Transverse colon (tissue), 4 donors: ENCODE measurements at regions not wholly inside any gene's neighbourhood (a gene's known extent, or its start where the extent isn't known, plus 50 kb on each side); places are given as distances from the start of the nearest gene placed in this dataset.

Experiments used
- DNase-seq: peaks from one replicate; pipeline ENCODE4 v3.0.0-alpha.2; 2019
- H3K27ac ChIP-seq, 4 donors: fragments of 200-600 bp; sonication (generic); 2 replicates each; pipeline ENCODE4 v1.5.1; 2016 to 2018; ENCODE audit warnings: inconsistent platforms in 4 of 4
- H3K27me3 ChIP-seq: fragments of 200-600 bp; sonication (generic); 2 replicates; pipeline ENCODE4 v1.5.1; 2017; ENCODE audit warnings: inconsistent platforms
- H3K36me3 ChIP-seq, 4 donors: fragments of 200-600 bp; sonication (generic); 2 replicates each; pipeline ENCODE4 v1.5.1; 2017 to 2019; ENCODE audit warnings: inconsistent platforms in 4 of 4
- H3K4me1 ChIP-seq, 4 donors: fragments of 200-600 bp; sonication (generic); 2 replicates each; pipeline ENCODE4 v1.5.1; 2017 to 2020; ENCODE audit warnings: inconsistent platforms in 4 of 4
- H3K4me3 ChIP-seq, 4 donors: fragments of 200-600 bp; sonication (generic); 1 replicate in 1 of 4; 2 replicates in 3 of 4; pipeline versions ENCODE4 v1.5.1 to v1.6.1; 2017 to 2019; ENCODE audit warnings: inconsistent platforms in 4 of 4
- H3K9me3 ChIP-seq, 2 donors: fragments of 200-600 bp; sonication (generic); 2 replicates each; pipeline ENCODE4 v1.5.1; 2017 to 2019; ENCODE audit warnings: inconsistent platforms in 2 of 2
- CTCF ChIP-seq, 5 experiments: fragments of 200-600 bp in 3 of 5; fragments of 450-650 bp in 2 of 5; sonication (generic) in 3 of 5; IDR thresholded peaks; 1 replicate in 2 of 5; 2 replicates in 3 of 5; pipeline ENCODE4 v1.5.1; 2016 to 2017; ENCODE audit warnings: antibody characterized with exemption in 5 of 5, inconsistent platforms in 3 of 5, mild to moderate bottlenecking in 2 of 5, moderate library complexity in 1 of 5
- EP300 ChIP-seq: sonication (generic); formaldehyde crosslinking; IDR thresholded peaks from one replicate; pipeline ENCODE4 v1.6.1; 2017; ENCODE audit warnings: antibody characterized with exemption, low read depth
- POLR2A ChIP-seq: fragments of 450-650 bp; IDR thresholded peaks from one replicate; pipeline ENCODE4 v1.6.1; 2016; ENCODE audit warnings: antibody characterized with exemption, mild to moderate bottlenecking, moderate library complexity
- POLR2AphosphoS5 ChIP-seq, 3 donors: sonication (generic); formaldehyde crosslinking; IDR thresholded peaks; one replicate each; pipeline ENCODE4 v1.6.1; 2016; ENCODE audit warnings: antibody characterized with exemption in 3 of 3
- WGBS, 2 donors: methylation state at CpG; one replicate each; pipeline ENCODE4 v1.1.5; 2018; ENCODE audit warnings: low coverage in 1 of 2; 5-methylcytosine and 5-hydroxymethylcytosine counted together
- in situ Hi-C, 4 donors: fragments of 200-750 bp; cut with MboI; loops; one replicate each; pipeline versions ENCODE4 v1.15.0 to v1.15.1; 2017; ENCODE audit warnings: low sequenced_read_pairs in 3 of 4, low pct_ligation_motif_present in 1 of 4, low pct_unique_long_range_greater_than_20kb in 1 of 4
- intact Hi-C: fragments of 100-400 bp; cut with DNase I; formaldehyde crosslinking; loops from one replicate; pipeline ENCODE4 v1.15.1; 2023; ENCODE audit warnings: low total_unique reads

GRCh38 chr5:1730487-1730847, 69.2 kb downstream of the MRPL36 start:
- Histone ChIP-seq H3K4me3 (no peak overlapping the region), H3K36me3 (no peaks in the 10 kb centered on the region), H3K27ac (no peak overlapping the region), H3K4me1 (no peaks in the 10 kb centered on the region), H3K9me3 (no peaks in the 10 kb centered on the region), H3K27me3 (peaks cover 4% of the 10 kb centered on the region)
- DNase-seq = no peak
- intact Hi-C loops = no loop called here
- 63 to 64% methylated on average over 3 to 7 of the region's 7 CpGs for WGBS, 2 donors
- no peak for TF ChIP-seq CTCF (IDR thresholded peaks at IDR 0.05)
- in situ Hi-C loops = loop anchor here in 1 of 4 donors (25.0 kb wide), 1 partner anchor 282 kb away; no protein-coding TSS in a partner anchor

GRCh38 chr5:1729641-1730486, 69.8 kb downstream of the MRPL36 start:
- in situ Hi-C loops = loop anchor here in 1 of 4 donors (25.0 kb wide), 1 partner anchor 282 kb away; no protein-coding TSS in a partner anchor

GRCh38 chr5:1728846-1729245, 70.8 kb downstream of the MRPL36 start:
- no peak for DNase-seq
- H3K9me3 ChIP-seq = no peaks in the 10 kb centered on the region
- TF ChIP-seq CTCF (IDR thresholded peaks at IDR 0.05) (no peak), POLR2A (no peak), EP300 (no peak), POLR2AphosphoS5 (IDR thresholded peaks at IDR 0.05) (no peak)
- no peak overlapping the region for H3K27ac ChIP-seq
- WGBS, 2 donors = 97 to 100% methylated on average over 3 to 24 of the region's 24 CpGs
- H3K27me3 ChIP-seq = peaks cover 5% of the 10 kb centered on the region
- no peak overlapping the region for H3K4me3 ChIP-seq
- intact Hi-C loops (no loop called here), in situ Hi-C loops (loop anchor here in 1 of 4 donors (25.0 kb wide), 1 partner anchor 283 kb away; no protein-coding TSS in a partner anchor)
- no peaks in the 10 kb centered on the region for H3K36me3 ChIP-seq
- H3K4me1 ChIP-seq = no peaks in the 10 kb centered on the region

More at GRCh38 chr5:1729641-1730486, 69.8 kb downstream of the MRPL36 start:
- Histone ChIP-seq H3K4me1 (no peaks in the 10 kb centered on the region), H3K36me3 (no peaks in the 10 kb centered on the region), H3K9me3 (no peaks in the 10 kb centered on the region), H3K27me3 (peaks cover 5% of the 10 kb centered on the region), H3K4me3 (no peak overlapping the region), H3K27ac (no peak overlapping the region)
- intact Hi-C loops = no loop called here
- no peak for TF ChIP-seq CTCF (IDR thresholded peaks at IDR 0.05)
- TF ChIP-seq POLR2A = no peak
- no peak for TF ChIP-seq EP300
- TF ChIP-seq POLR2AphosphoS5 (IDR thresholded peaks at IDR 0.05) = no peak
- no peak for DNase-seq
- WGBS, 2 donors = 83 to 90% methylated on average over 2 to 40 of the region's 40 CpGs

- Histone ChIP-seq H3K4me1 (no peaks in the 10 kb centered on the region), H3K27ac (no peak overlapping the region), H3K27me3 (peaks cover 5% of the 10 kb centered on the region), H3K4me3 (no peak overlapping the region), H3K9me3 (no peaks in the 10 kb centered on the region), H3K36me3 (no peaks in the 10 kb centered on the region)
- in situ Hi-C loops = loop anchor here in 1 of 4 donors (25.0 kb wide), 1 partner anchor 285 kb away; no protein-coding TSS in a partner anchor
- intact Hi-C loops = no loop called here
- TF ChIP-seq EP300 = no peak
- no peak for TF ChIP-seq CTCF (IDR thresholded peaks at IDR 0.05)
- TF ChIP-seq POLR2AphosphoS5 (IDR thresholded peaks at IDR 0.05) = no peak
- TF ChIP-seq POLR2A = no peak
- 85% methylated on average over 19 of the region's 19 CpGs; no CpG with 5 or more reads in 1 of the 2 donors for WGBS, 2 donors
- DNase-seq = no peak
Measured at GRCh38 chr5:1727571-1727970, 72.1 kb downstream of the MRPL36 start.
